ENCODE measurements at regions not wholly inside any gene's neighbourhood (a gene's known extent, or its start where the extent isn't known, plus 50 kb on each side); places are given as distances from the start of the nearest gene placed in this dataset.

DNA sequence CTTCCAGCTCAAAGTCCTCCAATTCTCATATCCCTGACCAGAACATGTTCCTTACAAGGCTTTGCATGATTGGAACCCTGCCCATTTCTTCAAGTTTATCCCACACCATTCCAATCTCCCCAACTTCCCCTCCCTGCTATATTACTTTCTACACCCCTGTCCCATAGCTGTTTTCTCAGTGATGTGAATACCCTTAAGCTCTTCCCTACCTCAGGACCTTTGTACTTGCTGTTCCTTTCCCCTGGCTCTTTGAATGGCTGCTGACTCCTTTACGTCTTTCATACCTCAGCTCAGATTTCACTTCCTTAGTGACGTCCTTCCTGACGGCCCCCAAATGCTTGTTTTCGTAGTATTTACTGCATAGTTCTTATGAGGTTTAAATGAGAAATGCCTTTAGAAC is 166.2 kb upstream of the ZNF462 start:
- Histone ChIP-seq H3K9me3 (ENCODE audit: control insufficient read depth, low read length) (no peaks in the 10 kb centered on the region), H3K27ac (no peak overlapping the region), H3K9ac (no peak overlapping the region)

DNA sequence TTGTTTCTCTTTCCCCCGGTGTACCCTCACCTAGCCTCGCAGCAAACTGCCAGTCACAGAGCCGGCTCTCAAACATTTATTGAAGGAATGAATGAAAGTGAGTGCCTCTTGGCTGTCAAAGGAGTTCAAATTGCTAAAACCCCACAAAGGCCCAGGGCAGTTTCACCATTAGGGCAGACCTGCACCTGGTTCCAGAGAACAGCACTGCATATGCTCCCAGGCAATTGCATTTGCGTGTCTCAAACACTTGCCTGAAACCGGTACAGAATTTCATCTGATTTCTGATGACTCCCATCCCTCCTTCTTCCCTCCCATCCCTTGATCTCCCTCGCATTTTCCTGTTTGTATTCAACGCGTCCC is 165.6 kb upstream of the ZNF462 start:
- no peak overlapping the region for H3K27ac ChIP-seq
- H3K79me2 ChIP-seq = no peaks in the 10 kb centered on the region
- H3K9ac ChIP-seq = no peak overlapping the region
- no peaks in the 10 kb centered on the region for H3K27me3 ChIP-seq (ENCODE audit: control insufficient read depth, insufficient read depth, low read length)
- peak overlapping the region; percentile 53 for H3K4me2 ChIP-seq (ENCODE audit: low read length)
- no peak overlapping the region for H2AFZ ChIP-seq
- H3K36me3 ChIP-seq (ENCODE audit: control insufficient read depth, insufficient read depth, low read length) = no peaks in the 10 kb centered on the region
- no peak overlapping the region for H3K4me3 ChIP-seq (ENCODE audit: low read depth, low read length)
- H3K9me3 ChIP-seq (ENCODE audit: control insufficient read depth, low read length) = no peaks in the 10 kb centered on the region
- H3K4me1 ChIP-seq = no peaks in the 10 kb centered on the region
- TF ChIP-seq, protein P1, sequence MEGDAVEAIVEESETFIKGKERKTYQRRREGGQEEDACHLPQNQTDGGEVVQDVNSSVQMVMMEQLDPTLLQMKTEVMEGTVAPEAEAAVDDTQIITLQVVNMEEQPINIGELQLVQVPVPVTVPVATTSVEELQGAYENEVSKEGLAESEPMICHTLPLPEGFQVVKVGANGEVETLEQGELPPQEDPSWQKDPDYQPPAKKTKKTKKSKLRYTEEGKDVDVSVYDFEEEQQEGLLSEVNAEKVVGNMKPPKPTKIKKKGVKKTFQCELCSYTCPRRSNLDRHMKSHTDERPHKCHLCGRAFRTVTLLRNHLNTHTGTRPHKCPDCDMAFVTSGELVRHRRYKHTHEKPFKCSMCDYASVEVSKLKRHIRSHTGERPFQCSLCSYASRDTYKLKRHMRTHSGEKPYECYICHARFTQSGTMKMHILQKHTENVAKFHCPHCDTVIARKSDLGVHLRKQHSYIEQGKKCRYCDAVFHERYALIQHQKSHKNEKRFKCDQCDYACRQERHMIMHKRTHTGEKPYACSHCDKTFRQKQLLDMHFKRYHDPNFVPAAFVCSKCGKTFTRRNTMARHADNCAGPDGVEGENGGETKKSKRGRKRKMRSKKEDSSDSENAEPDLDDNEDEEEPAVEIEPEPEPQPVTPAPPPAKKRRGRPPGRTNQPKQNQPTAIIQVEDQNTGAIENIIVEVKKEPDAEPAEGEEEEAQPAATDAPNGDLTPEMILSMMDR (IDR thresholded peaks at IDR 0.05) = no peak

More for the DNA sequence above, 166.2 kb upstream of the ZNF462 start:
- no peaks in the 10 kb centered on the region for H3K79me2 ChIP-seq
- no peaks in the 10 kb centered on the region for H3K4me1 ChIP-seq
- H3K4me2 ChIP-seq (ENCODE audit: low read length) = no peak overlapping the region
- no peaks in the 10 kb centered on the region for H3K36me3 ChIP-seq (ENCODE audit: control insufficient read depth, insufficient read depth, low read length)
- no peaks in the 10 kb centered on the region for H3K27me3 ChIP-seq (ENCODE audit: control insufficient read depth, insufficient read depth, low read length)
- no peak overlapping the region for H2AFZ ChIP-seq
- TF ChIP-seq, protein P1 (IDR thresholded peaks at IDR 0.05) = no peak
- no peak overlapping the region for H3K4me3 ChIP-seq (ENCODE audit: low read depth, low read length)

DNA sequence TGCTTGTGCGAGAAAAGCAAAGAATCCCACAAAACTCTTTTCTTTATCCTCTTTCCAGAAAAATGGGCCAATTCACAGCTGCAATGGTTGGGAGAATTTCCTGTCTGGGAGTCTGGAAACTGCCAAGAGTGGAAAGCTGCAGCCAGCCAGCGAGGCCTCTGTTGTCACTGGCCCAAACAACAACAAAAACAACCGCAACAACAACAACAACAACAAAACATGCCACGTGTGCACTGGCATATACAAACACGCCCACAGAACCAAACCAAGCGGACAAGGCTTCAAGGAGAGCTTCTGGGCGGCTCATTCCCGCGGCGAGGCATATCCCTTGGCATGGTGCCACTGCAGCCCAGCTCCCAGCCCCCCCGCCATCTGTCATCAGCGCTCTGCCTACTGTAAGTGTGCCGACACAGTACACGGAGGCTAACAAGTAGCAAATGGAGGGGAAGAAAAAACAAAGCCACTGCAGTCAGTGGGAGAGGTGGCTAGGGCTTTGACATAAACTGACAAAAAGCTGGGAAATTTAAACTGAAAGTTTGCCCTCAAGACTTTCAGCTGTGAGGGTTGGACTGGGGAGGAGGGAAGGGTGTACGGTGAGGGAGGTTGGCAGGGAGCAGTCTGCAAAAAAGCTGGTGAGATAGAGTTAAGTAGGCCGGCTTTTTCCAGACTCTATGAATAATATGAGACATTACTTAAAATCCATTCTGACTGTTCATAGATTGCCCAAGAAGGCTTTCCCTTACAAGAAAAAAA is 165.0 kb upstream of the ZNF462 start:
- H3K36me3 ChIP-seq (ENCODE audit: control insufficient read depth, insufficient read depth, low read length) = no peaks in the 10 kb centered on the region
- H3K4me1 ChIP-seq = no peaks in the 10 kb centered on the region
- no peaks in the 10 kb centered on the region for H3K79me2 ChIP-seq
- H3K27me3 ChIP-seq (ENCODE audit: control insufficient read depth, insufficient read depth, low read length) = no peaks in the 10 kb centered on the region
- no peak overlapping the region for H3K9ac ChIP-seq
- H2AFZ ChIP-seq = peak overlapping the region; percentile 58
- H3K4me2 ChIP-seq (ENCODE audit: low read length) = peak overlapping the region; percentile 53
- TF ChIP-seq, protein P1 (IDR thresholded peaks at IDR 0.05) = no peak
- no peaks in the 10 kb centered on the region for H3K9me3 ChIP-seq (ENCODE audit: control insufficient read depth, low read length)
- H3K4me3 ChIP-seq (ENCODE audit: low read depth, low read length) = peak overlapping the region; percentile 30
- no peak overlapping the region for H3K27ac ChIP-seq

DNA sequence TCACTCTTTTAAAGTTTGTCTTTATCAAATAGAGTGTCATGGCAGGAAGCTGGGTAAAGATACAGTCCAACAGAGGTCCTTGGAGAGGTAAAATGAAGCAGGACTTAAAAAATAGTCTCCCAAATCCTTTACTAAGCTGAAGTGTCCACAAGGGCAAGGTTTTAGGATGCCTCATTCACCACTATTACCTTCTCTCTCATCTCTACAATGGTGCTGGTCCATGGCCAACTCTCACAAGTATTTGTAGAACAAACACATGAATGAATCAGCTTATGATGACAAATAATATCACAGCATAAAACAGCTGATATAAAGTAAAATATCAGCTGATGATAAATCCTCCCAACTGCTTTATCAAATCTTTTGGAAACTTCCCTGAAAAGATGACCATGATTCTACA is 162.3 kb upstream of the ZNF462 start:
- TF ChIP-seq, protein P1 (IDR thresholded peaks at IDR 0.05) = no peak
- Histone ChIP-seq H3K36me3 (ENCODE audit: control insufficient read depth, insufficient read depth, low read length) (no peaks in the 10 kb centered on the region), H3K4me2 (ENCODE audit: low read length) (no peak overlapping the region), H3K4me3 (ENCODE audit: low read depth, low read length) (no peak overlapping the region), H3K9me3 (ENCODE audit: control insufficient read depth, low read length) (no peaks in the 10 kb centered on the region), H2AFZ (no peak overlapping the region), H3K27me3 (ENCODE audit: control insufficient read depth, insufficient read depth, low read length) (no peaks in the 10 kb centered on the region), H3K4me1 (no peaks in the 10 kb centered on the region), H3K27ac (no peak overlapping the region), H3K79me2 (no peaks in the 10 kb centered on the region), H3K9ac (no peak overlapping the region)

DNA sequence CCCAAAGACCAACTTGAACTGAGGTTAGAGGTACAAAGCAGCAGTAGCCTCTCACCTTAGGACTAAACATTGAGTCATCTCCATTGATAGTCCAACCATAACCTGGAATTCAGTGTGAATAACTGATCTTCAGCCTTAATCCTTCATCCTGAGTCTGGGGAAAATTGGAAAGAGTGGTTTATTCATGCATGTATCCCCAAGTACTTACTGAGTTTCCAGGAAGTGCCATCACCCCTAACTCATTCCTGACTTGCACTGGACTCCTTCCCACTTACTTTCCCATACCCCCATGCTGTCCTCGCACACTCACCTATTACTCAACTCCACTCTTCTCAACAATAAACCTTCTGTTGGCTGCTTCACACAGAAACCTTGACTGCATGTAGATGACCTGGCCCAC is 161.4 kb upstream of the ZNF462 start:
- no peaks in the 10 kb centered on the region for H3K4me1 ChIP-seq

More for the DNA sequence above, 161.4 kb upstream of the ZNF462 start:
- H3K9ac ChIP-seq = no peak overlapping the region
- no peak overlapping the region for H2AFZ ChIP-seq
- H3K4me3 ChIP-seq (ENCODE audit: low read depth, low read length) = no peak overlapping the region
- no peaks in the 10 kb centered on the region for H3K36me3 ChIP-seq (ENCODE audit: control insufficient read depth, insufficient read depth, low read length)
- no peak overlapping the region for H3K27ac ChIP-seq
- no peaks in the 10 kb centered on the region for H3K79me2 ChIP-seq
- no peaks in the 10 kb centered on the region for H3K9me3 ChIP-seq (ENCODE audit: control insufficient read depth, low read length)
- TF ChIP-seq, protein P1 (IDR thresholded peaks at IDR 0.05) = no peak
- H3K4me2 ChIP-seq (ENCODE audit: low read length) = no peak overlapping the region
- H3K27me3 ChIP-seq (ENCODE audit: control insufficient read depth, insufficient read depth, low read length) = no peaks in the 10 kb centered on the region

Measured in parathyroid adenoma (tissue), 2 donors.